Pancreas (tissue), 10 donors: ENCODE measurements at regions not wholly inside any gene's neighbourhood (a gene's known extent, or its start where the extent isn't known, plus 50 kb on each side); places are given as distances from the start of the nearest gene placed in this dataset.

Experiments
- ATAC-seq, 4 donors: fragments of 200-7000 bp; cut with Tn5 transposase; one replicate each; pipeline versions ENCODE4 v1.8.0 to v1.9.1; 2020; ENCODE audit warnings: mild to moderate bottlenecking in 4 of 4, moderate library complexity in 4 of 4
- DNase-seq, 6 donors: peaks; one replicate each; pipeline ENCODE4 v3.0.0-alpha.2; 2020
- FAIRE-seq: peaks from 2 replicates; lab custom pipeline; 2012; peaks lifted over from hg19 to GRCh38; lab: Jason Lieb, UNC
- H3K27ac ChIP-seq, 4 donors: fragments of 200-600 bp; sonication (generic); 1 replicate in 3 of 4; 2 replicates in 1 of 4; pipeline versions ENCODE4 v1.5.0 to v1.8.0; 2020
- H3K27me3 ChIP-seq, 4 donors: fragments of 200-600 bp; one replicate each; pipeline ENCODE4 v1.8.0; 2021
- H3K36me3 ChIP-seq, 3 donors: fragments of 200-600 bp; sonication (generic) in 1 of 3; one replicate each; pipeline versions ENCODE4 v1.5.0 to v1.8.0; 2020 to 2021
- H3K4me1 ChIP-seq, 3 donors: fragments of 200-600 bp; one replicate each; pipeline ENCODE4 v1.8.0; 2021
- H3K4me3 ChIP-seq, 4 donors: fragments of 200-600 bp; sonication (generic) in 2 of 4; one replicate each; pipeline versions ENCODE4 v1.5.0 to v1.8.0; 2020 to 2021
- H3K9me3 ChIP-seq, 4 donors: fragments of 200-600 bp; one replicate each; pipeline ENCODE4 v1.8.0; 2021
- CTCF ChIP-seq, 4 donors: fragments of 200-600 bp; sonication (generic) in 3 of 4; IDR thresholded peaks; one replicate each; pipeline versions ENCODE4 v1.5.0 to v1.8.0; 2021; ENCODE audit warnings: antibody characterized with exemption in 4 of 4
- WGBS, 2 donors: extraction: QIAGEN DNeasy Blood & Tissue Kit; methylation state at CpG; one replicate each; pipeline ENCODE4 v1.1.7; 2013; 5-methylcytosine and 5-hydroxymethylcytosine counted together
- intact Hi-C, 3 donors: fragments of 100-400 bp; cut with DNase I; formaldehyde crosslinking; loops; one replicate each; pipeline versions ENCODE4 v1.11.1 to v1.14.2; 2022
- donor health status: healthy with polysubstance abuse.
- donor health status: DM: no; HTN: no; CAD: no; lungs with moderate emphysema.
- donor health status: DM: no; HTN: no; CAD: no.
- donor health status: control.
- donor health status: control.
- donor health status: Bipolar disorder and iron deficiency.
- donor health status: DM: yes; HTN: yes; CAD: no.
- donor health status: DM: no; HTN: no; CAD: no.
- donor health status: DM: no; HTN: no; CAD: no.
- donor health status: DM: yes; HTN: yes; CAD: no.

GRCh38 chr2:155792666-155793065, 539.9 kb downstream of the NR4A2 start:
- WGBS, 2 donors: 72 to 73% methylated on average over 1 of the region's 1 CpG
- intact Hi-C loops: no loop called here
- Histone ChIP-seq H3K4me3 (no peak overlapping the region), H3K9me3 (no peaks in the 10 kb centered on the region), H3K27me3 (no peaks in the 10 kb centered on the region), H3K36me3 (no peaks in the 10 kb centered on the region), H3K4me1 (no peaks in the 10 kb centered on the region), H3K27ac (no peak overlapping the region)
- ATAC-seq (no peak), FAIRE-seq (no peak), DNase-seq (no peak)
- no peak for TF ChIP-seq CTCF (IDR thresholded peaks at IDR 0.05)

GRCh38 chr2:155770516-155770915, 562.0 kb downstream of the NR4A2 start:
- FAIRE-seq (no peak), DNase-seq (no peak), ATAC-seq (no peak)
- Histone ChIP-seq H3K4me1 (no peaks in the 10 kb centered on the region), H3K27me3 (no peaks in the 10 kb centered on the region), H3K9me3 (no peaks in the 10 kb centered on the region), H3K4me3 (no peak overlapping the region), H3K36me3 (no peaks in the 10 kb centered on the region), H3K27ac (no peak overlapping the region)
- TF ChIP-seq CTCF (IDR thresholded peaks at IDR 0.05): no peak
- WGBS, 2 donors: 52 to 74% methylated on average over 1 of the region's 1 CpG
- intact Hi-C loops: no loop called here

- Histone ChIP-seq H3K27me3 (no peaks in the 10 kb centered on the region), H3K4me3 (no peak overlapping the region), H3K4me1 (no peaks in the 10 kb centered on the region), H3K9me3 (no peaks in the 10 kb centered on the region), H3K36me3 (no peaks in the 10 kb centered on the region), H3K27ac (no peak overlapping the region)
- peak in 1 of 6 donors; percentile 17 for DNase-seq
- ATAC-seq: no peak
- FAIRE-seq: no peak
- 35 to 42% methylated on average over 8 of the region's 8 CpGs for WGBS, 2 donors
- intact Hi-C loops: no loop called here
- no peak for TF ChIP-seq CTCF (IDR thresholded peaks at IDR 0.05)
Observed at GRCh38 chr2:155766342-155767115, 566.0 kb downstream of the NR4A2 start.

GRCh38 chr2:155755481-155755880, 577.0 kb downstream of the NR4A2 start:
- intact Hi-C loops: no loop called here
- no peak for DNase-seq
- no peak for FAIRE-seq
- no peak for TF ChIP-seq CTCF (IDR thresholded peaks at IDR 0.05)
- Histone ChIP-seq H3K36me3 (no peaks in the 10 kb centered on the region), H3K9me3 (no peaks in the 10 kb centered on the region), H3K4me3 (no peak overlapping the region), H3K4me1 (no peaks in the 10 kb centered on the region), H3K27me3 (no peaks in the 10 kb centered on the region), H3K27ac (no peak overlapping the region)
- ATAC-seq: no peak

- Histone ChIP-seq H3K9me3 (no peaks in the 10 kb centered on the region), H3K4me1 (no peaks in the 10 kb centered on the region), H3K36me3 (no peaks in the 10 kb centered on the region), H3K4me3 (no peak overlapping the region), H3K27me3 (no peaks in the 10 kb centered on the region), H3K27ac (no peak overlapping the region)
- FAIRE-seq (no peak), ATAC-seq (no peak), DNase-seq (no peak)
- no peak for TF ChIP-seq CTCF (IDR thresholded peaks at IDR 0.05)
- 39 to 48% methylated on average over 4 of the region's 4 CpGs for WGBS, 2 donors
- intact Hi-C loops: no loop called here
Observed at GRCh38 chr2:155748131-155748530, 584.4 kb downstream of the NR4A2 start.
